Uterus (tissue), 3 donors: ENCODE measurements at regions not wholly inside any gene's neighbourhood (a gene's known extent, or its start where the extent isn't known, plus 50 kb on each side); places are given as distances from the start of the nearest gene placed in this dataset.

Experiments
- DNase-seq, 2 donors: peaks; one replicate each; pipeline ENCODE4 v3.0.0-alpha.2; 2019 to 2020
- H3K27ac ChIP-seq, 2 donors: fragments of 200-600 bp; sonication (generic); 1 replicate in 1 of 2; 2 replicates in 1 of 2; pipeline ENCODE4 v1.5.1; 2016 to 2018
- H3K27me3 ChIP-seq, 2 donors: fragments of 200-600 bp; sonication (generic); one replicate each; pipeline ENCODE4 v1.5.1; 2018 to 2019; ENCODE audit warnings: control low read depth in 1 of 2
- H3K36me3 ChIP-seq, 2 donors: fragments of 200-600 bp; sonication (generic); one replicate each; pipeline ENCODE4 v1.5.1; 2019; ENCODE audit warnings: control low read depth in 1 of 2
- H3K4me1 ChIP-seq, 2 donors: fragments of 200-600 bp; sonication (generic); one replicate each; pipeline ENCODE4 v1.5.1; 2018 to 2019; ENCODE audit warnings: control low read depth in 1 of 2
- H3K4me3 ChIP-seq, 2 donors: fragments of 200-600 bp; sonication (generic); 1 replicate in 1 of 2; 2 replicates in 1 of 2; pipeline ENCODE4 v1.5.1; 2018 to 2019; ENCODE audit warnings: mild to moderate bottlenecking in 1 of 2
- H3K9me3 ChIP-seq, 2 donors: fragments of 200-600 bp; sonication (generic); one replicate each; pipeline ENCODE4 v1.5.1; 2019; ENCODE audit warnings: control low read depth in 1 of 2
- POLR2A ChIP-seq, 2 donors: fragments of 450-650 bp; IDR thresholded peaks; one replicate each; pipeline ENCODE4 v1.6.1; 2016; ENCODE audit warnings: antibody characterized with exemption in 2 of 2, mild to moderate bottlenecking in 1 of 2, moderate library complexity in 1 of 2
- intact Hi-C: fragments of 100-400 bp; cut with DNase I; formaldehyde crosslinking; loops from one replicate; pipeline ENCODE4 v1.15.1; 2023; ENCODE audit warnings: low total_unique reads
- TF ChIP-seq, protein P1 (sequence below), 4 experiments: fragments of 200-600 bp in 2 of 4; fragments of 450-650 bp in 2 of 4; sonication (generic) in 2 of 4; IDR thresholded peaks; one replicate each; pipeline ENCODE4 v1.5.1; 2016 to 2019; ENCODE audit warnings: antibody characterized with exemption in 4 of 4, mild to moderate bottlenecking in 2 of 4, moderate library complexity in 1 of 4
- donor health status: DM: yes; HTN: yes; CAD: no.

DNA sequence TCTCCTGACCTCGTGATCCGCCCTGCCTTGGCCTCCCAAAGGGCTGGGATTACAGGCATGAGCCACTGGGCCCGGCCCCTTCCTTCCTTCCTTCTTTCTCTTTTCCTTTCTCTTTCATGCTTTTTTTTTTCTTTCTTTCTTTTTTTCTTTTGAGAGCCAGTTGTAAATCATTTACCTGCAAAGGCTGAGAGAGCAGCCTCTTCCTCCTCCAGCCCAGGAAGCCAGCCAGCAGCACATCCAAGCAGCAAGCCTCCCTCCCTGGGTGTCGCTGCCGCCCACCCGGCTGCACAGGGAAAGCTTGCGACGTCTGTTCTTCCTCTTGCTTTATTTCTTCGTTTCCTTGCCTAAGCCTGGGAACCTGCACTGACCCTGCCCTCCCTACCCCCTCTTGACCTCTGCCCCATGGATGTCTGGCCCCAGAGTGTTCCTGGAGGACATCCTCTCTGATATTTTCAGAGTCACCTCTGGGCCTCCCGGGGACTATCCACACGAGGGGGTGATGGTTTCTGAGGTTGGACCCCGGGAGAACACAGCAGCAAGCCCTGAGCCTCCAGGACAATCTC, 62.8 kb upstream of the MYL10 start:
- H3K4me1 ChIP-seq = peaks cover 0 to 5% of the 10 kb centered on the region in 2 donors
- no peak overlapping the region for H3K27ac ChIP-seq
- TF ChIP-seq, protein P1, sequence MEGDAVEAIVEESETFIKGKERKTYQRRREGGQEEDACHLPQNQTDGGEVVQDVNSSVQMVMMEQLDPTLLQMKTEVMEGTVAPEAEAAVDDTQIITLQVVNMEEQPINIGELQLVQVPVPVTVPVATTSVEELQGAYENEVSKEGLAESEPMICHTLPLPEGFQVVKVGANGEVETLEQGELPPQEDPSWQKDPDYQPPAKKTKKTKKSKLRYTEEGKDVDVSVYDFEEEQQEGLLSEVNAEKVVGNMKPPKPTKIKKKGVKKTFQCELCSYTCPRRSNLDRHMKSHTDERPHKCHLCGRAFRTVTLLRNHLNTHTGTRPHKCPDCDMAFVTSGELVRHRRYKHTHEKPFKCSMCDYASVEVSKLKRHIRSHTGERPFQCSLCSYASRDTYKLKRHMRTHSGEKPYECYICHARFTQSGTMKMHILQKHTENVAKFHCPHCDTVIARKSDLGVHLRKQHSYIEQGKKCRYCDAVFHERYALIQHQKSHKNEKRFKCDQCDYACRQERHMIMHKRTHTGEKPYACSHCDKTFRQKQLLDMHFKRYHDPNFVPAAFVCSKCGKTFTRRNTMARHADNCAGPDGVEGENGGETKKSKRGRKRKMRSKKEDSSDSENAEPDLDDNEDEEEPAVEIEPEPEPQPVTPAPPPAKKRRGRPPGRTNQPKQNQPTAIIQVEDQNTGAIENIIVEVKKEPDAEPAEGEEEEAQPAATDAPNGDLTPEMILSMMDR (IDR thresholded peaks at IDR 0.05) = no peak
- TF ChIP-seq POLR2A (IDR thresholded peaks at IDR 0.05) = no peak
- H3K9me3 ChIP-seq = no peaks in the 10 kb centered on the region
- intact Hi-C loops = no loop called here
- no peak for DNase-seq
- no peaks in the 10 kb centered on the region for H3K27me3 ChIP-seq
- no peak overlapping the region for H3K4me3 ChIP-seq
- no peaks in the 10 kb centered on the region for H3K36me3 ChIP-seq

DNA sequence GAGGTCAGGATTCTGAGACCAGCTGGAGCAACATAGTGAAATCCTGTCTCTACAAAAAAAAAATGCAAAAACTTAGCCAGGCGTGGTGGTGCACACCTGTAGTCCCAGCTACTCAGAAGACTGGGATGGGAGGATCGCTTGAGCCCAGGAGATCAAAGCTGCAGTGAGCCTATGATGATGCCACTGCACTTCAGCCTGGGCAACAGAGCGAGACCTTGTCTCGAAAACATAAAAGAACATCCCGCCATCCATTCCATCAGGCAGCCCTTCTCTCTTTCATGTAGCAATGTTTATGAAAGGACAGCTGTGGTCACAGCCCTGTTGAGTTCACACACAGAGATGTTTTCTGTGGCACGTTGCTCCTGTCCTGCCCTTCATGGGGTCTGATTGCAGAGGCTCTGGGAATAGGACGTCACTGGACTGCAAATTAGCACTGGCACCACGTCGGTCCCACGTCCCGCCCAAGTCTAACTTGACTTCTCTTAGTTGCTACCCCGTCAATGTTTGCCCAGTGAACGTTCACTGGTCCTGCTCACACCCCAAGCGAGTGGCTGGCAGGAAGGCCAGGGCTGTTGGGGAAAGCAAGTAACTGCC, 64.5 kb upstream of the MYL10 start:
- no peak overlapping the region for H3K4me3 ChIP-seq
- no peaks in the 10 kb centered on the region for H3K27me3 ChIP-seq
- TF ChIP-seq POLR2A (IDR thresholded peaks at IDR 0.05) = no peak
- TF ChIP-seq, protein P1 (IDR thresholded peaks at IDR 0.05) = no peak
- intact Hi-C loops = no loop called here
- H3K4me1 ChIP-seq = peaks cover 0 to 3% of the 10 kb centered on the region in 2 donors
- H3K27ac ChIP-seq = no peak overlapping the region
- no peak for DNase-seq
- H3K9me3 ChIP-seq = no peaks in the 10 kb centered on the region
- no peaks in the 10 kb centered on the region for H3K36me3 ChIP-seq

DNA sequence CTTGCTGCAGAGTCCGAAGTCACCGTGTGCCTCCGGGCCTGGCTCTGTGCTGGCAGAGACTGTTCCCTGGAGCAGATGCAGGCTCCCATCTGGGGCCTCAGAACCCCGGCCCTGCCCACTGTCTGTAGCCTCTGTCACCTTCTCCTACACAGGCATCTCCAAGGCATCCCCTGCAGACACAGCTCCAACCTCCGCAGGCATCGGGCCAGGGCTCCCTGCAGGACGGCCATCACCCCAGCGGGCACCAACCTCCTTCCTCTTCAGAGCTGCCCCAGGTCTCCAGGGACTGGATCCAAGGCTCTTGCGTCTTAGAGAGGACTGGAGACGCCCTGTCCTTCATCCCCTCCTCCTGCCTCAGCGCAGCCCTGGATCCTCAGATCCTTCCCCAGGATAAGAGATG, 69.9 kb upstream of the MYL10 start:
- TF ChIP-seq, protein P1 (IDR thresholded peaks at IDR 0.05) = no peak
- TF ChIP-seq POLR2A (IDR thresholded peaks at IDR 0.05) = no peak
- DNase-seq = no peak
- intact Hi-C loops = no loop called here

DNA sequence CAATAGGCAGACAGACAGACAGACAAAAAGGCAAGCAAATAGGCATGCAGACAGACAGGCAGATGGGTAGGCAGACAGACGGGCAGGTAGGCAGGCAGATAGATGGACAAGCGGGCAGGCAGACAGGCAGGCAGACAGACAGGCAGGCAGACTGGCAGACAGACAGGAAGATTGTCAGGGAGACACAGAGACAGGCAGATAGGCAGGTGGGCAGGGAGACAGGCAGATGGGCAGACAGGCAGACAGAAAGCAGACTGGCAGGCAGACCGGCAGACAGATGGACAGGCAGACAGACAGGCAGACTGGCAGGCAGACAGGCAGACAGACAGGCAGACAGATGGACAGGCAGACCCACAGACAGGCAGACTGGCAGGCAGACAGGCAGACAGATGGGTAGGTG, 70.3 kb upstream of the MYL10 start:
- Histone ChIP-seq H3K9me3 (no peaks in the 10 kb centered on the region), H3K36me3 (no peaks in the 10 kb centered on the region), H3K4me1 (no peaks in the 10 kb centered on the region), H3K4me3 (no peak overlapping the region), H3K27me3 (no peaks in the 10 kb centered on the region), H3K27ac (no peak overlapping the region)
- intact Hi-C loops = no loop called here
- no peak for TF ChIP-seq POLR2A (IDR thresholded peaks at IDR 0.05)
- TF ChIP-seq, protein P1 (IDR thresholded peaks at IDR 0.05) = no peak
- DNase-seq = no peak

More for the DNA sequence above, 69.9 kb upstream of the MYL10 start:
- no peak overlapping the region for H3K27ac ChIP-seq
- no peaks in the 10 kb centered on the region for H3K36me3 ChIP-seq
- H3K4me3 ChIP-seq = no peak overlapping the region
- H3K9me3 ChIP-seq = no peaks in the 10 kb centered on the region
- no peaks in the 10 kb centered on the region for H3K27me3 ChIP-seq
- H3K4me1 ChIP-seq = no peaks in the 10 kb centered on the region

DNA sequence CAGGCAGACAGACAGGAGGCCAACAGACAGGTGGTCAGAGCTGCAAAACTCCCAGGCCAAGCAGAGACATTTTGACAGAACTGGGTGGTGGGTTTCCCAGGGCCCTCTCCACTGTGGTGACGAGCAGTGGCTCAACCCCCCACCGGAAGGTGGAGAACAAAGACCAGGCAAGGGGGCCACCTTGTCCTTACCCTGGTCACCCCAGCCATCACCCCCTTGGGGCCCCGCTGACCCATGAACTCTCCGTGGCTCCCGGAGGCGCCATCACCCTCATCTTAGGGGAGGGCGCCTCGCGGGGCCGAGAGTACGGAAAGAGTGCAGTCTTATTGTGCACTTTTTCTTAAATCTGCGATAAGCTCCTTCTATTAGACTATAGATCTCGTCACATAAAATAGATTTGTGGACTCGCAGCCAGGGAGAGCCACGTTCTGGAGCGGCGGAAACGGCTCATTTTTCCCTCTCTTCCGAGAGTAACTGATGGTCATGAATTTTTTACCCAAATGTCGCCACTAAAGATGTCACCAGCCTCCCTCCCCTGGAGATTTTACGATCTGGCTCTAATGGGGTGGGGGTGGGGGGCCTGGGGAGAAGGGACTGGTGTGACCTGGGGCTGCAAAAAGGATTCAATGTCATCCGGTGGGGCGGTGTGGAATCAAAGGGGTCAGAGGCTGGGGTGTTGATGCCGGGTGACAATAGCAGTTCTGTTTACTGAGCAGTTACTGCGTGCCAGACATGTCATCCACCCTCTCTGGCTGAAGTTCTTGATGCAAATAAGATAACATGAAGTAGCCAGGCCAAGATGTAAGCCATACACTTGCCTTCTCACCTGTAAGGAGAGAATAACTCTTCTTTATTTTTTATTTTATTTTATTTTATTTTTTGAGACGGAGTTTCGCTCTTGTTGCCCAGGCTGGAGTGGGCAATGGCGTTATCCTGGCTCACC, 71.1 kb upstream of the MYL10 start:
- Histone ChIP-seq H3K27me3 (no peaks in the 10 kb centered on the region), H3K4me1 (no peaks in the 10 kb centered on the region), H3K27ac (no peak overlapping the region), H3K9me3 (no peaks in the 10 kb centered on the region), H3K4me3 (no peak overlapping the region), H3K36me3 (no peaks in the 10 kb centered on the region)
- intact Hi-C loops = no loop called here
- TF ChIP-seq, protein P1 (IDR thresholded peaks at IDR 0.05) = no peak
- no peak for TF ChIP-seq POLR2A (IDR thresholded peaks at IDR 0.05)
- DNase-seq = no peak
